GM12874 (cell line): ENCODE measurements at regions not wholly inside any gene's neighbourhood (a gene's known extent, or its start where the extent isn't known, plus 50 kb on each side); places are given as distances from the start of the nearest gene placed in this dataset.

Source experiments
- TF ChIP-seq, protein P1 (sequence below): IDR thresholded peaks from 2 replicates; pipeline ENCODE4 v1.5.1; 2011; ENCODE audit warnings: low read depth, mild to moderate bottlenecking, control low read depth, low read length, moderate library complexity; ENCODE audit not compliant: insufficient read depth

DNA sequence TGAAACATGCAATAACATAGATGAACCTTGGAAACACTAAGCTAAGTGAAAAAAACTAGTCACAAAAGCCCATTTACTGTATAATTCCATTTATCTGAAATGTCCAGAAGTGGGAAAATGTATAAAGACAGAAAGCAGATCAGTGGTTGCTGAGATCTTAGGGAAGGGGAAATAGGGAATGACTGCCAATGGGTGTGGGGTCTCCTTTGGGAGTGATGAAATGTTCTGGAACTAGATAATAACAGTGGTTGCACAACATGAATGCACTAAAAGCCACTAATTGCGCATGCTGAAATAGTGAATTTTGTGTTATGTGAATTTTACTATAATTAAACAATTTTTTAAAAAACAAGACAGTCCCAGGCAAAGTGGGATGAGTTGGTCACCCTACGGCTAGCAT is 472.8 kb downstream of the CCDC171 start:
- TF ChIP-seq, protein P1, sequence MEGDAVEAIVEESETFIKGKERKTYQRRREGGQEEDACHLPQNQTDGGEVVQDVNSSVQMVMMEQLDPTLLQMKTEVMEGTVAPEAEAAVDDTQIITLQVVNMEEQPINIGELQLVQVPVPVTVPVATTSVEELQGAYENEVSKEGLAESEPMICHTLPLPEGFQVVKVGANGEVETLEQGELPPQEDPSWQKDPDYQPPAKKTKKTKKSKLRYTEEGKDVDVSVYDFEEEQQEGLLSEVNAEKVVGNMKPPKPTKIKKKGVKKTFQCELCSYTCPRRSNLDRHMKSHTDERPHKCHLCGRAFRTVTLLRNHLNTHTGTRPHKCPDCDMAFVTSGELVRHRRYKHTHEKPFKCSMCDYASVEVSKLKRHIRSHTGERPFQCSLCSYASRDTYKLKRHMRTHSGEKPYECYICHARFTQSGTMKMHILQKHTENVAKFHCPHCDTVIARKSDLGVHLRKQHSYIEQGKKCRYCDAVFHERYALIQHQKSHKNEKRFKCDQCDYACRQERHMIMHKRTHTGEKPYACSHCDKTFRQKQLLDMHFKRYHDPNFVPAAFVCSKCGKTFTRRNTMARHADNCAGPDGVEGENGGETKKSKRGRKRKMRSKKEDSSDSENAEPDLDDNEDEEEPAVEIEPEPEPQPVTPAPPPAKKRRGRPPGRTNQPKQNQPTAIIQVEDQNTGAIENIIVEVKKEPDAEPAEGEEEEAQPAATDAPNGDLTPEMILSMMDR = no peak

DNA sequence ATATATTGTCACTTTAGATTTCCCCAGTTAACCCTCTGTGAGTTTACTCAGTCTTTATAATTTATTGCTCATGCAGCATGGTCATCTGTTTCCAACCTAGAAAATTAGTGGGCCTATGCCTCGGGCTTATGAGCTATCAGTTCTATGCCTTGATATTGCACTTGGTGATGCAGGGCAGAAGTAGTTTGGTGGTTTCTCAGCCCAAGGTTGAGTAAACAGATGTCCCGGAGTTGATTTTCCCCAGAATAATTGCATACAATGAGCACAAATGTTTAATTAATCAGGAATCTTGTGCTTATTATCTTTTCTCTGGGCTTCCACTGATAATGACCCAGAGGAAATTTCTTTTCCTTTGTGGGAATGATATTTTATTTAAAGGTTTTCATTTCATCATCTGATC is 474.0 kb downstream of the CCDC171 start:
- TF ChIP-seq, protein P1 = no peak

DNA sequence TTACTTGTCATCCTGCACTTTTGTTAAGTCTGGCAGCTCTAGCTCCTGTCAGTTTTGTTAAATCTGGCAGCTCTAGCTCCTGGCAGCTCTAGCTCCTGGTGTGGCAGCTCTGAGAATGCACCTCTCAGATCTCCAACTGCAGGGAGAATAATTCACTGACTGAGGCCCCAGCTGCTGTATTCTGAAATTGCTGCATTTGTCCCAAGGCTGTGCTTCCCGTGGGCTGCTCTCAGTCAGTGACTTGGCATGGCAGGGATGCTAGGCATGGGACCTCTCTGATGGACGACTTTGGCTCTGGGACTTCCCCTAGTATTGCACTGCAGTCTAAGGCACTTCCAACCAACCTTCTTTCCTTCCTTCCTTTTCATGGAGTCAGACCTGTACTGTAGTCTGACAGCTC is 475.7 kb downstream of the CCDC171 start:
- TF ChIP-seq, protein P1 = no peak

DNA sequence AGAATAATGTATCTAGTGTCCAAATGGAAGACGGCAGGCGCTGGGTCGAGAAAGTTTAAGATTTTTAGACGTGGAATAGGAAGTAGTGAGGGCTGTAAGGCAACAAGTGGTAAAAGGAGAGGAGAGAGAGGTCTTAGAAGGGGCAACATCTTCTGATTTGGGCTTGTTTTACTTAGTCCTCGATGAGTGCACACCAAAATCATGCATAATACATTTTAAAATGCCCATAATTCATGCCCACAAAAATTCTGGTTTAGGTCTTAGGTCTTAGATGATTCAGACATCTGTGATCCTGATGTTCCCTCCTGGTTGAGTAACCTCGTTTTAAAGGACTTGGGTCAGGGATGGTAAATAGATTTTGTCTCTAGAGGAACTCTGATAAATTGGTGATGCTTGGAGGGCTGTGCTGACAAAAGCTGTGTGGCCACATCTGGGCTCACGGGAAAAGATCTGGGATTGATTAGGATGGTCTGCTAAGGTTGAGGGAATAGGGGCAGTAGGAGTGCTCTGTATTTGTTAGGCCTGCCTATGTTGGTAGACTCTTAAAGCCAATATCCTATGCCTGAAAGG is 476.3 kb downstream of the CCDC171 start:
- TF ChIP-seq, protein P1 = no peak

DNA sequence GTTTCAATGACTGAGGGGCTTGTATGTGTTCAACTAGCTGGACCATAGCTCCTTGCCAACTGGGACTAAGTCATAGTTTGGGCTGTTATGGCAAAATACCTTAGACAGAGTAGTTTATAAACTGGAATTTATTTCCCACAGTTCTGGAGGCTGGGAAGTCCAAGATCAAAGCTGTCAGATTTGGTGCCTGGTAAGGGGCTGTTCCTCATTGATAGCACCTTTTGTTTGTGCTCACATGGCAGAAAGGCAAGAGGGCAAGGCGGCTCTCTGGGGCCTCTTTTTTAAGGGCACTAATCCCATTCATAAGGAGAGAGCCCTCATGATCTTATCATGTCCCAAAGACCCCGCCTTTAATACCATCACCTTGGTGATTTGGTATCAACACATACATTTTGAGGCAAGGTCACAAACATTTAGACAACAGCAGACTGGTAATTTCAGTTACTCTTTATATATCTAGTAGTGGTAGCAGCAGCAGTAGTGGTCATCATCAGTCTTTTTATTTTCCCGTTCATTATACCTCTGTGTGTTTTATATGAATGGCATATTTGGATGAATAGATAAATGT is 477.0 kb downstream of the CCDC171 start:
- TF ChIP-seq, protein P1 = no peak

DNA sequence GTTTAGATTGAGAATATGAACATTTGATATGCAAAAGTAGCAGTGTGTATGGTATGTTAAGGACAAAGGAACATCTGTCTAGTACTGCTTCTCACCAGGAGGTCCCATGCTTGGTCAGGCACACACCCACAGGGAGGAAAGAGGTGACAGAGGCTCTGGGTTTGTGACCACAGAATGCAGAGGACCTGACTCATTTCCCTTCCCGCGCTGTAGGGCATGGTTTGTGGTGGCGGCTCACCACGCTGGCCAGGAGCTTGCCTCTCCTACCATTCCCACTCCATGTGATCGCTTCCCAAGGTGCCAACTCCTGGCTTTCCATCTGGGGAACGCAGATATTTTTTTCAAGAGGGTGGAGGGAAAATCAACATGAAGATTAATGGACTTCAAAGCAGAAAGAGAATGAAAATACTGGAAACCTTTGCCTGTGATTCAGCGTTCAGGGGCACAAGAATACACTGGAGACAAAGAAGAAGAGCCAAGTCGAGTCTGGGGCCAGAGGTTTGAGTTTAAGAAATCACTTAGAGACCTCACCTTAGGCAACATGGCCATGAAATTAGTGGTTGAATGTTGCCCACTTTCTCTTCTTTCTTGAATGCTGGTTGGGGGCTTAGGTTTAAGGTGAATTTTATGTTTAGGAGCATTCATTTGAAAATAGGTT is 477.8 kb downstream of the CCDC171 start:
- TF ChIP-seq, protein P1 = no peak

DNA sequence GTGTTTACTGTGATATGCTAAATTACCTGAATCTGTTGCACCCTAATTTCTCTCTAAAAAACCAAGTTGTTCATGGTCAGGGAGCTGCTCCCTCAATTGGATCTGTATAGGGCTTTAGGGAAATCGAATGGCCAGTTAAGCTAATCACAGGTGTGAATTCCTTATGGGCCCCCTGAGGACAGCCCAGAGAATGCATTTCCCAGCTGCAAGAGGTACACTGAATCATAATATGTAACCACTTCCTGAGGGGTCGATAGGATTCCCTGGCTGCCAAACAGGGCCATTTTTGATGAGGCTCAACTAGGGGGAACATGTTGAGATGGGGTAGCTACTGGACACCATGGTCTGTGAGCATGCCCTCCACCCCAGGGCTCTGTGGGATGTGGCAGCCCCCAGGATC is 478.6 kb downstream of the CCDC171 start:
- TF ChIP-seq, protein P1 = no peak
